GM04504 (cell line): ENCODE measurements at regions not wholly inside any gene's neighbourhood (a gene's known extent, or its start where the extent isn't known, plus 50 kb on each side); places are given as distances from the start of the nearest gene placed in this dataset.

Experiments
- DNase-seq: peaks from one replicate; pipeline ENCODE4 v3.0.0-alpha.2; 2012; ENCODE audit warnings: low read depth

DNA sequence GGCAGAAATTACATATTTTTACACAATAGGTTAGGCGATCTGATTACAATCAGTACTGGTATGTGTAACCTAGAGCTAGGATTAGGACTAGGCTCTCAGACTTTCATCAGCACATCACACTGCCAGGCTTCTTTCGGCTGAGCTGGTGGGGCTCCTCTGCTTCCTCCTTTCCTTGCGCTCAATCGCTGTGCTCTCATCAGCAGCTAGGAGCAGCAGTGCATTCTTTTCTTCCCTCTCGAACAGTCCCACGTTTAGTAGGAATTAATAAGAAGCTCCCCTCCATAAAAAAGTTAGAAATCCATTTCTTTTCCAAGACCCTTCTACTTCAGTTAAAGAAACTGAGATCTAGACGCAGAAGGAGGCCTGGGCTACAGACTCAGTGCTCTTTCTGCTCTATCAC lies 350.4 kb downstream of the SPRY1 start:
- DNase-seq: no peak

DNA sequence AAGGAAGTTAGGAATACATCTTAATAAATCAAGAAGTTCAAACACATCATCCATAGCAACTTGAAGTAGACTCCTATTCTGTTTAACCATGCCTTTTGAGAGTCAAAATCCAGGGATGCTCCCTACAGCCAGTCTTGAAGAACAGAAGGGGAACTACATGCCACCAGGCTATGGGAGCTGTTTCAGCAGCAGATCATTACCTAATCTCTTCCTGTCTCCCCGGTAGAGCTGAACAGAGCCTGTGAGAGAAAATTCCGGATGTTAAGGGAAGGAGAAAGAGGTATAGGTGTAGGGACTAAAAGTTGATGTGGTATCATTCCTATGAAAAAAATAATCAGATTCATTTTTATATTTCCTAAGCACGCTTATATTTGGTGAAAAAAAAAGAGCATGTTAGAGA lies 352.2 kb downstream of the SPRY1 start:
- DNase-seq: no peak

GRCh38 chr4:123749383-123749782 lies 352.8 kb downstream of the SPRY1 start:
- no peak for DNase-seq

DNA sequence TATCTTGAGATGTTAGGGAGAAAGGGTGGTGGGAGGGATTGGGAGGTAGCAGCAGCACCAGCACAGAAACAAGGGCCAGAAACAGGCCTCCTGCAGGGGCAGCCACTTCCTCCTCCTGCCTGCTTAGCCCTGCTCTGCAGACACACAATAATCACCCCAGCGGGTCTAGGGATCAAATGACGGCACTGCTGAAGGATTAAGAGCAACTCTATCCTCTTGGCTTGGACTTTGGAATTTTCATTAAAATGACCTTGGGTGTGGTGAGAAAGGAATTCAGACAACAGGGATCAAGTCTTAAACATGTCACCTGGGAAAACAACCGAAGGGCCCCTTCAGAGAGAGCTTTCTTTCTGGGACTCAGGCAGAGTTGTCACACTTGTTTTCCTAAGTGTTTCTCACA lies 353.4 kb downstream of the SPRY1 start:
- no peak for DNase-seq

DNA sequence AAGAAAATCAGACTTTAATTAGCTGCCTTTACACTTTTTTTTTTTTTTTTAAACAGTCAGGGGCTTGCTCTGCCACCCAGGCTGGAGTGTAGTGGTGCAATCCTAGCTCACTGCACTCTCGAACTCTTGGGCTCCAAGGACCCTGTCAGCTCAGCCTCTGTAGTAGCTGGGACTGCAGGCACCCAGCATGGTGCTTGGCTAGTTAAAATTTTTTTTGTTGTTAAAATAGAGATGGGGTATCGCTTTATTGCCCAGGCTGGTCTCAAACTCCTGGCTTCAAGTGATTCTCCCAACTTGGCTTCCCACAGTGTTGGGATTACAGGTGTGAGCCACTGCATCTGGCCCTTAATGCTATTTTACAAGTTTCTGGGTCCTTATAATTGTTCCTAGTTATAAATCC lies 359.1 kb downstream of the SPRY1 start:
- DNase-seq: no peak

DNA sequence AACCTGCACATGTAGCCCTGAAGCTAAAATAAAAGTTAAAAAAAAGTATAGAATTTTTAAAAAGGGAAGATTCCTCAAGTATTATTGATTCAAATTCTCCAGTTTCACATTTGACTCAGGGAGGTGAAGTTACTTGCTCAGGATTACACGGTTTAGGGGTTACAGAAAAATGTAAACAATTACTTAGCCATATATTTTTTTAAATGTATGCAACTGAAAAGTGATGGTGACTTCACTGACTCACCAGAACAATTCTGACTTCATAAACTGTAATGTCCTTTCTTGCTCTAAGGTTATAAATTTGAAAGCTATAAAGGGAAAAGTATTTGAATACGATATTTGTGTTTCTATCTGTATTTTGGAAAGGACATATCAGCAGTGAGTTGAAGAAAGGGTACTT lies 371.2 kb downstream of the SPRY1 start:
- DNase-seq: no peak

DNA sequence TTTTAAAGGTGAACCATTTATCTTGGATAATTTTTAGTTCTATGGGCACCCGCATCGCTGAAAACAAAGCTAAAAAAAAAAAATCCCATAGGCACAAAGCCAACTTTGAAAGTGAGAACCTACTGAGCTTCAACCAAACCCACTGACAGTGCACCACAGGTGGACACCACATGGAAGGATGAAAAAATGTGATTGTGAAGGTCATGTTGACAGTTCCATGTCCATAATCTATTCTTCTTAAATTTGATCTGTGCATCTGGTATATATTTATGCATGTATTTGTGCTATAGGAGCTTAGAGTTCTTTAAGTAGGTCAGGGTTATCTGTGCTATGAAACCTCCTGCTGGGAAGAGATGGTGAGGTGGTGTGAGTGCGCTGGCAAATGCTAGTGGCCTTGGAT lies 374.3 kb downstream of the SPRY1 start:
- no peak for DNase-seq

DNA sequence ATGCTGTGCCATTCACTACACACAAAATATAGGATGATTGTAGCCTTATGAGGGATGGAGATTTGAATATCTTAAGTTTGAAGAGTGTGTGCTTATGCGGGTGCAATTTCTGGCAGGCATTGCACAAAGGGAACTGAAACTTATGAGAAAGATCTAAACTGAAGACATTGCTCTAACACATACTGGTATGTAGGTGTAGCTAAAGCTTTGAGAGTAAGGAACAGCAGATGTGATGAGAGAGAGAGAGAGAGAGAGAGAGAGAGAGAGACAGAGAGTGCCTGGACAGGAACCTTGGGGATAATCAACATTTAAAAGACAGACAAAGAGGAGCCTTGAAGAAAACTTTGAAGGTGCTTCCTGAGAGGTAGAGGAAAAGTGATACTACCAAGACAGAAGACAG lies 379.7 kb downstream of the SPRY1 start:
- DNase-seq: no peak

DNA sequence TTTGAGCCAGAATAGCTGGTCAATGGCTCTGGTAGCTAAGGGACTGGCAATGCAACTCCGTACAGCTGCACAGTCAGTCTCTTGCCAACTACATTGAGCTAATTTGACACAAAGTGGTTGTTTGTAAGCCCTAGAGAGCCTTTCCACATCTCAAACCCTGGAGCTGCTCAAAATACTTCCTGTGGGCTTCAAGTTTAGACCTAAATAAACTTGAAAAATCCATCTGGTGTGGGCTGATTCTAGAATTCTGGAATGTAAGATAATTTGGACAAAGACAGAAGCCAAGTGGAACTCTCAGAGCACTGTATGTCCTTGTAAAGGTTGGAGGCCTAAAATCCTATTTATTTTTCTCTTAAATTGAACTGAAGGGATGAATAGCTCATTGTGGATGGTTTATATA lies 380.8 kb downstream of the SPRY1 start:
- no peak for DNase-seq

DNA sequence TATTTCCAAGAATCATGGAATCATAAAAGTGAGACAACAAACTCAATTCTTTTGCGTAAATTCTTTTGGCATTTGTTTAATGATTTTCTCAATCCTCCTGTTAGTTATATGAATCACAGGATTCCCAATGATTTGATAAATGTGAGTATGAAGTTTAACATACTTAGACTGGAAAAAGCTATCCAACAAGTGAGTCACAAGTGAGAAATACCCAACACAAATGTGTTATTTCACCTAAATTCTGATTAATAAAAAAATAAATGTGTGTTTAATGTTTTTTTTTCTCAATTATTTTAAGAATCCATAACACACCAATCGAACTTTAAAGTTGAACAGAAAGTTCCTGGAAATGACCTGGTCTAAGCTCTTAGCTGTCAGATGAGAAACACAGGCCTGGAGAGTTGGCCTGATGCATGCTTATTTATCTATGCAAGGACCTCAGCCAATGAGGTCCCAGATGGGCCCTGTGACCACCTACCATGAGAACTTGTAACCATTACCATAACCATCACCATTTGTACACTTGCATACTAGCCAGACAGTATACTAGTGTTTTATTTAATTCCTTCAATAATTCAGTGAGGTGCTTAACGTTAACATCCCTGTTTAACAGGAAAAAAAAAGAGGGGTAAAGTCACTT lies 386.7 kb downstream of the SPRY1 start:
- DNase-seq: no peak

- no peak for DNase-seq
Observed at GRCh38 chr4:123783921-123784320, 387.3 kb downstream of the SPRY1 start.

DNA sequence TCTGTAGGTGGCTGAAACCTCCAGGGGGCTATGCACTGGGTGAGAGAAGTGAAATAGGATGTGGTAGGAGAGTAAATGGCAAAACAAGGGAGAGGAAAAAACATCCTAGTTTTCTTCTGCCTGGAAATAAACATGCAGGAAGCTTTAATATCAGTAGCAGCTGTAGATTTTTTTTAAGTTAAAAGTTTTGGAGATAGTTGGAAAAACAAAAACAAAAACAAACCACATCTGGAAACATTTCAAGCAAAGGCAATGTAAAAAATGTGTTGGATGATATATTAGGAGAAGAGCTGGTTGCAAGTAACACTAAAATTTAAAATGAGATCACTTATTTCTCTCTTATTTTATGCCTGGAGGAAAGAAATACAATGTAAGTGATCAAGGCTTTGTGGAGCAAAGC lies 388.0 kb downstream of the SPRY1 start:
- DNase-seq: peak; percentile 62

- DNase-seq: peak; percentile 94
Observed at GRCh38 chr4:123785538-123785937, 388.9 kb downstream of the SPRY1 start.

- no peak for DNase-seq
Observed at GRCh38 chr4:123786163-123786915, 389.7 kb downstream of the SPRY1 start.

DNA sequence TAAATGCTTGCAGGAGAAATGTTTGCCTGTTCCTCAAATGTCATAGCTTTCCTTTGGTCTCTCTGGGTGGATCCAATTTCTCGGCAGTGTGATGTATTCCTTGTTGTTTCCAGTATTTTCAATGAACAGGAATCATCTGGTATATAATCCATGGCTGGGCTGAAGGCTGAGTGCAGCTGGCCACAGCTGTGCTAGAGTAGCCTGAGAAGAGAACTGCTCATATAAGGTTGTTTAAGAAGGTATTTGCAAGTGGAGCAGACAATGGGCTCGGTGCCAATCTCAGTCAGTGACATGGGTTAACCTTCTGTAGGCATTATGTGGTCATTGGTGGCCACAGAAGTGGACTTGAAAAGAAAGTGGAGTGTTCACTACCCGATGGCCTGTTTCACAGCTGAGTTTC lies 390.3 kb downstream of the SPRY1 start:
- no peak for DNase-seq

DNA sequence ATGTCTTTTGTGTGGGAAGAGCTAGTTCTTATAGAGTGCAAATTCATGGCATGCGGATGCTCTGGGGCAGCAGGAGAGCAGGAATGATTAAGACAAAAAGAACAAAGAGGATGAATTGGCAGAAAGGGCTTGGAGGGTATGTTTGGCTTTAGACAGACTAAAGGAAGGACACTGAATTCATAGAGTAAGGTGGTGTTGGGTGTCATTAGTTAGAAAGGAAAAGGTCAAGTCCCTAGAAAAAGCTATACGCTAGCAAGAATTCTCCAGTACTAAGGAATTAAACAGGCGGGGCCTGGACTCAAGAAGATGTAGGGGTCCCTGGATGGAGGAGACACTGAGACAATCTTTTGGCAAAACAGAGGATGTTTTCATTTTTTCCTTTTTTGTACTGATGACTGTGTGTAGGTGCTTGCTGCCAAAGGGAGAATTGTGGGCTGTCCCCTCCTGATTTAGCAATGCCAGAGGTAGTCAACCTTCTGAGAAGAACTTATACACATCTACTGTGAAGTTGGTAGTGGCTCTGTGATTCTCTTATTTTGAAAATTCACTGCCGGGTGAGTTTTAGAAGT lies 391.0 kb downstream of the SPRY1 start:
- no peak for DNase-seq

GRCh38 chr4:123788577-123788976 lies 392.0 kb downstream of the SPRY1 start:
- no peak for DNase-seq

DNA sequence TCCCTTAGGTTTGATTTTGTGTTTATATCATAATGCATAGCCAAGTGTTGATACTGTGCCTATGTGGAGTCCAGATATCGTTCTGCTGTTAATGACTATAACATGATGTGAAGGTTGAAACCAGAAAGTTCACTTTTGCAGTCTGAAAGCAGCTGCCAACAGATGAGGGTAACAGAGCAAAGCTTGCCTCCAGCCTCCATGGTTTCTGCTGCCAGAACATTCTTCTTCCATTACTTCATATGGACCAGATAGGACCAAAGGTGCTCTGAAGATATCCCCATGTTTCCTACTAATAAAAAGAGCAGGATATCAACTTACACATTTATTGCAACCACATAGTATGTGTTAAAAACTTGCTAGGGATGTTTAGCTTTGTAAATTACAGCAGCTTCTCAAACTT lies 394.1 kb downstream of the SPRY1 start:
- no peak for DNase-seq

DNA sequence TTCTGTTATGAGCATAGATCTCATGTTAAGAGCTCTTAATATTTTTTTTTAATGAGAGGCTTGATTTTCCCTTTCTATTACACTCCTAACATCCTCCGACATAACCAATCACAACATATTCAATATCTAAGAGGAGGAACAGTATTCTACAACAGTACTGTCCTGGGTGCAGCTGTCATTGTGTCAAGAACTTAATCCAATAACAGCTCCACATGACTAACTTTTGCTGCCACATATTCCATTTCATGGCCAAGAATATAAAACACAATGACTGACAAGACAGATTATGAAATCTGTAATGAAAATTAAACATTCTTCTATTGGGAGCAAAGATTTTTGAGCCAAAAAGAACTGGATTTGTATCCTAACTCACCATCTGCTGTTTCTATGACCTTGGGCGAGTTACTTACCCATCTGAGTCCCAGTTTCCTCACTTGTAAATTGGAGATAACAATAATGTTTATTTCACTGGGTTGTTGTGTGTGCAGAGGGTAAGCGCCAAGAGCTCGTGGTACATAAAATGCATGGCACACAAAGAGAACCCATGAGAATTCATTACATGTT lies 405.6 kb downstream of the SPRY1 start:
- DNase-seq: no peak

DNA sequence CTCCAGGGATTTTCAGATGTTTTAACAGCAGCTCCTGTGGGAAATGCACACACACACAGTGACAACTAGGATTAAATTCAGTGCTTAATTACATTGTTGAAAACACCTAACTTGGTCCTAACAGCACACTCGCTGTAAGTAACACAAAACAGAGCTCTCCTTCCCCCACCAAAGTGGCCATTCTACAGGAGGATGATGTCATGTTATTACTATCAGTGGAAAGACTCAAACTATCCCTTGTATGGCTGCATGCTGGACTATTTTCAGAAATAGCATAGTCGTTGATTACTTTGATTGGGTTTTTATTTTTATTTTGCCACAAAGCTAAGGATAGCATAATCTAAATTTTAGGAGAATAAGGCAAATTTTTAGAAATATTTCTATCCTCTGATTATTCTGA lies 406.3 kb downstream of the SPRY1 start:
- no peak for DNase-seq

DNA sequence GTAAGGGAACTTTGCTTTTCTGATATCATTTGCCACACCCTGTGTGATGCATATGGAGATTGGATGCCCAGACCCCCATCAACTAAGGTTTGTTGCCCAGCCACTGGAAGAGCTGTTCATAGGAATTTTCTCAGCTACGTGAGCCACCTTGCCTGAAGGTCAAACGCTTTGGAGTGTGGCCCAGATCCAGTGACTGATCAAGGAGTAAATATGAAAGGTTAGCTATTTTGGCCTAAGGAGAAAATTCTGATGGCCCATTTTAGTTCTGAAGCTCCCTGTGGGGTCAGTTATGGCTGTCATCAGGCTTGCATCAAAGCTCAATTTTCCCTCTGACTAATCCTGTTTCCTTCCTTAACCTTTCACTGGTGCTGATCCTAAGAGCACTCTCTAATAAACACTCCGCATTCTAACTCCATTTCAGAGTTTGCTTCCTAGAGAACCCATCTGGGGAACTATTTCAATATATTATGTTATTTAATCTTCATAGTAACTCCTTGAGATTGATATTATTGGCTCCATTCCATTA lies 407.7 kb downstream of the SPRY1 start:
- DNase-seq: no peak

DNA sequence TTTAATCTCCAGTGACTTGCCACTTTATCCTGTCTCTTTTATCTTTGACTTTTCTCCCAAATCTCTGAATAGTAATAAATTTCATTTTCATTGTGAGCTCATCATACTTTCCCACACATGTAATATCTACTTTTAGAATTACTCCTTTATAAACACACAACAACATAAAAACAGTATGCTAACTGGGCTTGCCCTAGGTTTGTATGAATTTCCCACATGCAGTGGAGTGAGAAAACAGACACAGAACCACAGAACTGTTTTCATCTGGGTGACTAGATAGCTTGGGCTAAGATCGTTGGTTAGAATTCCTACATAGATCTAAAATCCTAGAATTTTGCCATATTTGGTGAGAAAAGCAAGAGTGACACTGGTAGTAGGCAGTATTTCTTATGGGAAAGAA lies 409.5 kb downstream of the SPRY1 start:
- DNase-seq: no peak

DNA sequence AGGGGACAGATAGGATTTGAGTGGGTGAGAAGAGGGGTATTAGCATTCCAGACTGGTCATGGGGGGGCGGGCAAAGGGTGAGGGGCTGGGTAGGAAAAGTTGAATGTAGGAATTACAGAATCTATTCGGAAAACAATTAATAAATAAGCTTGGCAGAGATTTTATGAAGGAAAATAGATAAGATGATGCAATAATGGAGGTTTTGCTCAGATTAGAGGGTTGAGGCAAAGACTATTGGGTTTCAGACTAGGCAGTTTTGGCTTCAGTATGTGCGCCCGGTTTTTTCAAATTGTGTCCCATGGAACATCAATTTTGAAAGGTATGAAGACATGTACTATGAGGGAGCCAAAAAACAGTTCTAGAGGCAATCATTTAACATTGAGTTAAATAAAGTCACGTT lies 410.6 kb downstream of the SPRY1 start:
- DNase-seq: no peak
